ENCODE measurements at regions not wholly inside any gene's neighbourhood (a gene's known extent, or its start where the extent isn't known, plus 50 kb on each side); places are given as distances from the start of the nearest gene placed in this dataset.

DNA sequence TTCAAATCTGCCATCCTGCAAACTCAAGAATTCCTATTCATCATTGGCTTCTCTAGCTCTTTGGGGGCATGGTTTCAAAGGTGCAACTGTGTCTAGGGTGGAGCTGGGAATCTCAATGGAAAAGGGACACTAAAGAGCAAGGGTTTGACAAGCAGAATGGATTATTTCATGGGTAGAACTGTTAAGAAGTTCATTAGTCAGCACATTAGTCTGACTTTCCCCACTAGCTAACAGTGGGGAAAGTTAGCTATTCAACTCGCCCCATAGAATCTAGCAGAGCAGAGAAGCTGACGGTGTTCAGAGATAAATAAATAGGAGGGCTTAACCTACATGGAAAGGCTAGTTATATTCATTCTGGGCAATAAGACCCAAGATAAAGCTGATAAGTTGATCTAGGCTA lies 153.9 kb downstream of the EMP1 start:
- Histone ChIP-seq H3K4me1 (ENCODE audit: control insufficient read depth in 5 of 5, insufficient read depth in 5 of 5, low read length in 5 of 5) (no peaks in the 10 kb centered on the region), H3K9me3 (ENCODE audit: control insufficient read depth in 5 of 5, low read length in 5 of 5) (no peaks in the 10 kb centered on the region), H3K4me3 (ENCODE audit: low read depth in 1 of 5, low read length in 5 of 5) (no peak overlapping the region), H3K27ac (ENCODE audit: low read depth, low read length) (no peak overlapping the region), H3K27me3 (ENCODE audit: control insufficient read depth in 5 of 5, insufficient read depth in 4 of 5, low read length in 5 of 5) (no peaks in the 10 kb centered on the region), H3K36me3 (ENCODE audit: control insufficient read depth in 5 of 5, insufficient read depth in 5 of 5, low read length in 5 of 5) (no peaks in the 10 kb centered on the region), H3K9ac (ENCODE audit: low read length in 5 of 5) (no peak overlapping the region)

GRCh38 chr12:13348464-13348863 lies 151.9 kb downstream of the EMP1 start:
- no peaks in the 10 kb centered on the region for H3K9me3 ChIP-seq (ENCODE audit: control insufficient read depth in 5 of 5, low read length in 5 of 5)
- no peaks in the 10 kb centered on the region for H3K4me1 ChIP-seq (ENCODE audit: control insufficient read depth in 5 of 5, insufficient read depth in 5 of 5, low read length in 5 of 5)
- no peak overlapping the region for H3K9ac ChIP-seq (ENCODE audit: low read length in 5 of 5)
- H3K27ac ChIP-seq (ENCODE audit: low read depth, low read length) = no peak overlapping the region
- no peaks in the 10 kb centered on the region for H3K36me3 ChIP-seq (ENCODE audit: control insufficient read depth in 5 of 5, insufficient read depth in 5 of 5, low read length in 5 of 5)
- H3K27me3 ChIP-seq (ENCODE audit: control insufficient read depth in 5 of 5, insufficient read depth in 4 of 5, low read length in 5 of 5) = no peaks in the 10 kb centered on the region
- H3K4me3 ChIP-seq (ENCODE audit: low read depth in 1 of 5, low read length in 5 of 5) = no peak overlapping the region

GRCh38 chr12:13347241-13348043 lies 150.9 kb downstream of the EMP1 start:
- H3K9me3 ChIP-seq (ENCODE audit: control insufficient read depth in 5 of 5, low read length in 5 of 5) = no peaks in the 10 kb centered on the region
- H3K27me3 ChIP-seq (ENCODE audit: control insufficient read depth in 5 of 5, insufficient read depth in 4 of 5, low read length in 5 of 5) = no peaks in the 10 kb centered on the region
- H3K9ac ChIP-seq (ENCODE audit: low read length in 5 of 5) = no peak overlapping the region
- H3K4me3 ChIP-seq (ENCODE audit: low read depth in 1 of 5, low read length in 5 of 5) = no peak overlapping the region
- no peaks in the 10 kb centered on the region for H3K4me1 ChIP-seq (ENCODE audit: control insufficient read depth in 5 of 5, insufficient read depth in 5 of 5, low read length in 5 of 5)
- H3K36me3 ChIP-seq (ENCODE audit: control insufficient read depth in 5 of 5, insufficient read depth in 5 of 5, low read length in 5 of 5) = no peaks in the 10 kb centered on the region
- no peak overlapping the region for H3K27ac ChIP-seq (ENCODE audit: low read depth, low read length)

DNA sequence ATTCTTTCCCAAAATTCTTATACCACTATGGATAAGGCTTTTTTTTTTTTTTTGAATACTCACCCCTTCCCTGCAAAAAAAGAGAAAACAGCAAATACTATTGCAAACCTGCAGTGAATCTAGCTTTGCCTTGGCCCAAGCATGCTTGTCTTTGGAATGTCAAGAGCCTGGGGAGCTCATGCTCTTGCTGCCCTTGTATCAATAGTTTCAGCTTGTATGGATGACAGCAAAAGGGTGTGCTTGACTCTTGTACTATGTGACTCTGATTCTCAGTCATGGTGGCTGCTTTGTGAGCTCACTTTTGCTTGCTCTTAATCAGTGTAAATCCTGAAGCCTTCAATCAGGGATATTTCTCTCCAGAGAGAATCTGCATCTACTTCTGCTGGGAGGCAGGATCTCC lies 149.2 kb downstream of the EMP1 start:
- no peak overlapping the region for H3K4me3 ChIP-seq (ENCODE audit: low read depth in 1 of 5, low read length in 5 of 5)
- no peaks in the 10 kb centered on the region for H3K27me3 ChIP-seq (ENCODE audit: control insufficient read depth in 5 of 5, insufficient read depth in 4 of 5, low read length in 5 of 5)
- no peaks in the 10 kb centered on the region for H3K9me3 ChIP-seq (ENCODE audit: control insufficient read depth in 5 of 5, low read length in 5 of 5)
- H3K4me1 ChIP-seq (ENCODE audit: control insufficient read depth in 5 of 5, insufficient read depth in 5 of 5, low read length in 5 of 5) = no peaks in the 10 kb centered on the region
- H3K36me3 ChIP-seq (ENCODE audit: control insufficient read depth in 5 of 5, insufficient read depth in 5 of 5, low read length in 5 of 5) = no peaks in the 10 kb centered on the region
- H3K9ac ChIP-seq (ENCODE audit: low read length in 5 of 5) = no peak overlapping the region
- no peak overlapping the region for H3K27ac ChIP-seq (ENCODE audit: low read depth, low read length)

GRCh38 chr12:13343375-13343774 lies 146.8 kb downstream of the EMP1 start:
- no peak overlapping the region for H3K27ac ChIP-seq (ENCODE audit: low read depth, low read length)
- no peak overlapping the region for H3K4me3 ChIP-seq (ENCODE audit: low read depth in 1 of 5, low read length in 5 of 5)
- H3K36me3 ChIP-seq (ENCODE audit: control insufficient read depth in 5 of 5, insufficient read depth in 5 of 5, low read length in 5 of 5) = no peaks in the 10 kb centered on the region
- no peaks in the 10 kb centered on the region for H3K9me3 ChIP-seq (ENCODE audit: control insufficient read depth in 5 of 5, low read length in 5 of 5)
- no peaks in the 10 kb centered on the region for H3K27me3 ChIP-seq (ENCODE audit: control insufficient read depth in 5 of 5, insufficient read depth in 4 of 5, low read length in 5 of 5)
- no peak overlapping the region for H3K9ac ChIP-seq (ENCODE audit: low read length in 5 of 5)
- peaks cover 0 to 10% (median 6%) of the 10 kb centered on the region in 5 donors for H3K4me1 ChIP-seq (ENCODE audit: control insufficient read depth in 5 of 5, insufficient read depth in 5 of 5, low read length in 5 of 5)

GRCh38 chr12:13342971-13343370 lies 146.4 kb downstream of the EMP1 start:
- H3K9ac ChIP-seq (ENCODE audit: low read length in 5 of 5) = no peak overlapping the region
- H3K4me3 ChIP-seq (ENCODE audit: low read depth in 1 of 5, low read length in 5 of 5) = no peak overlapping the region
- no peaks in the 10 kb centered on the region for H3K36me3 ChIP-seq (ENCODE audit: control insufficient read depth in 5 of 5, insufficient read depth in 5 of 5, low read length in 5 of 5)
- peaks cover 0 to 10% (median 6%) of the 10 kb centered on the region in 5 donors for H3K4me1 ChIP-seq (ENCODE audit: control insufficient read depth in 5 of 5, insufficient read depth in 5 of 5, low read length in 5 of 5)
- H3K9me3 ChIP-seq (ENCODE audit: control insufficient read depth in 5 of 5, low read length in 5 of 5) = no peaks in the 10 kb centered on the region
- no peak overlapping the region for H3K27ac ChIP-seq (ENCODE audit: low read depth, low read length)
- H3K27me3 ChIP-seq (ENCODE audit: control insufficient read depth in 5 of 5, insufficient read depth in 4 of 5, low read length in 5 of 5) = no peaks in the 10 kb centered on the region

GRCh38 chr12:13340149-13340548 lies 143.6 kb downstream of the EMP1 start:
- Histone ChIP-seq H3K9me3 (ENCODE audit: control insufficient read depth in 5 of 5, low read length in 5 of 5) (no peaks in the 10 kb centered on the region), H3K36me3 (ENCODE audit: control insufficient read depth in 5 of 5, insufficient read depth in 5 of 5, low read length in 5 of 5) (no peaks in the 10 kb centered on the region), H3K27ac (ENCODE audit: low read depth, low read length) (no peak overlapping the region), H3K27me3 (ENCODE audit: control insufficient read depth in 5 of 5, insufficient read depth in 4 of 5, low read length in 5 of 5) (no peaks in the 10 kb centered on the region), H3K9ac (ENCODE audit: low read length in 5 of 5) (no peak overlapping the region), H3K4me1 (ENCODE audit: control insufficient read depth in 5 of 5, insufficient read depth in 5 of 5, low read length in 5 of 5) (peaks cover 0 to 13% (median 6%) of the 10 kb centered on the region in 5 donors), H3K4me3 (ENCODE audit: low read depth in 1 of 5, low read length in 5 of 5) (no peak overlapping the region)

- Histone ChIP-seq H3K4me3 (ENCODE audit: low read depth in 1 of 5, low read length in 5 of 5) (no peak overlapping the region), H3K4me1 (ENCODE audit: control insufficient read depth in 5 of 5, insufficient read depth in 5 of 5, low read length in 5 of 5) (peaks cover 0 to 13% (median 6%) of the 10 kb centered on the region in 5 donors), H3K27me3 (ENCODE audit: control insufficient read depth in 5 of 5, insufficient read depth in 4 of 5, low read length in 5 of 5) (no peaks in the 10 kb centered on the region), H3K36me3 (ENCODE audit: control insufficient read depth in 5 of 5, insufficient read depth in 5 of 5, low read length in 5 of 5) (no peaks in the 10 kb centered on the region), H3K27ac (ENCODE audit: low read depth, low read length) (no peak overlapping the region), H3K9ac (ENCODE audit: low read length in 5 of 5) (no peak overlapping the region), H3K9me3 (ENCODE audit: control insufficient read depth in 5 of 5, low read length in 5 of 5) (no peaks in the 10 kb centered on the region)
Measured at GRCh38 chr12:13339538-13339937, 143.0 kb downstream of the EMP1 start.

GRCh38 chr12:13339091-13339490 lies 142.6 kb downstream of the EMP1 start:
- Histone ChIP-seq H3K27ac (ENCODE audit: low read depth, low read length) (no peak overlapping the region), H3K27me3 (ENCODE audit: control insufficient read depth in 5 of 5, insufficient read depth in 4 of 5, low read length in 5 of 5) (no peaks in the 10 kb centered on the region)

GRCh38 chr12:13337791-13338190 lies 141.3 kb downstream of the EMP1 start:
- Histone ChIP-seq H3K4me3 (ENCODE audit: low read depth in 1 of 5, low read length in 5 of 5) (no peak overlapping the region), H3K27ac (ENCODE audit: low read depth, low read length) (no peak overlapping the region), H3K27me3 (ENCODE audit: control insufficient read depth in 5 of 5, insufficient read depth in 4 of 5, low read length in 5 of 5) (no peaks in the 10 kb centered on the region), H3K9me3 (ENCODE audit: control insufficient read depth in 5 of 5, low read length in 5 of 5) (no peaks in the 10 kb centered on the region), H3K9ac (ENCODE audit: low read length in 5 of 5) (no peak overlapping the region), H3K4me1 (ENCODE audit: control insufficient read depth in 5 of 5, insufficient read depth in 5 of 5, low read length in 5 of 5) (peaks cover 0 to 13% (median 6%) of the 10 kb centered on the region in 5 donors), H3K36me3 (ENCODE audit: control insufficient read depth in 5 of 5, insufficient read depth in 5 of 5, low read length in 5 of 5) (no peaks in the 10 kb centered on the region)

More at GRCh38 chr12:13339091-13339490, 142.6 kb downstream of the EMP1 start:
- H3K9ac ChIP-seq (ENCODE audit: low read length in 5 of 5) = no peak overlapping the region
- no peaks in the 10 kb centered on the region for H3K9me3 ChIP-seq (ENCODE audit: control insufficient read depth in 5 of 5, low read length in 5 of 5)
- no peak overlapping the region for H3K4me3 ChIP-seq (ENCODE audit: low read depth in 1 of 5, low read length in 5 of 5)
- peaks cover 0 to 13% (median 6%) of the 10 kb centered on the region in 5 donors for H3K4me1 ChIP-seq (ENCODE audit: control insufficient read depth in 5 of 5, insufficient read depth in 5 of 5, low read length in 5 of 5)
- H3K36me3 ChIP-seq (ENCODE audit: control insufficient read depth in 5 of 5, insufficient read depth in 5 of 5, low read length in 5 of 5) = no peaks in the 10 kb centered on the region

Data from subcutaneous abdominal adipose tissue (tissue), 5 donors.